ENCODE measurements at regions not wholly inside any gene's neighbourhood (a gene's known extent, or its start where the extent isn't known, plus 50 kb on each side); places are given as distances from the start of the nearest gene placed in this dataset.
"Not testable (repeated sequence)": the region's sequence is repeated elsewhere in the genome, so short reads cannot be mapped to it uniquely, and the experiment has no call there.

DNA sequence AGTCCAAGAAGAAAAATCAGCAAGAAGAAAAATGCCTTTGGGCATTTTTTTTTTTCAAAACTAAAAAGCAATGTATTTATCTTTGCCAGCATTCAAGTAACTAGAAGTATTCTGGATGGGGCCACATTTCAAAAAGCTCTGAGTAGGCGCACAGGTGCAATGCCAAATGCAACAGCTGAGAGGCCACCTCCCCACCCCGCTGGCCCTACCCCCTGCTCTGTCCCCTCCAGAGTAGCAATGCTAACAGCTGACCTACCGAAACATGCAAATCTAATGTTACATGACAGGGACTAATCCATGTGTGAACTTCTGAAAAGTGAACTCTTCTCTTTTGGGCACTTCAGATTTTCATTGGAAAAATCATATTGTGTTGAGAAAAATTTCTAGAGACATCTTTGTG is 153.7 kb upstream of the SLC38A2 start:
- in situ Hi-C loops (cut with HindIII; ENCODE audit: low sequenced_read_pairs): loop anchor here (5.0 kb wide), 1 partner anchor 159 kb away; no protein-coding TSS in a partner anchor

DNA sequence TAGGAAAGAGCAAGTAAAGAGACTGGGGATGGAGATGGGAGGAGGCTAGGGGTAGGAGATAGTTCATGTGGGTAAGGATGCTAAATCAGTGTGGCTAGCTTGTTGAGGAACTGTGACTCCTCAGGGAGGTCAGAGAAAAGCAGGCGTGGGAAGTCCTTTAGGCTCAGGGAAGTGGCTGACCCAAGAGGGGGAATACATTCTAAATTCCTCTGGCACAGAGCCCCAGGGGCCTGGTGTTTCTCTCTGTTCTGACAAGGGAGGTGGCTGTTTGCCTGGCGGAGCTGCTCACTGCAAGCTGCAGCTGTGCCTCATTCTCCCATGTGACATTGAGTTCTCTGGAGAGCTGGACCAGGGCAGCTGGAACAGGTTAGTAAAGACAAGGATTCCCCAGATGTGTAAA is 152.2 kb upstream of the SLC38A2 start:
- in situ Hi-C loops (cut with HindIII; ENCODE audit: low sequenced_read_pairs): loop anchor here (5.0 kb wide), 2 partner anchors 92 to 157 kb away; no protein-coding TSS in a partner anchor

DNA sequence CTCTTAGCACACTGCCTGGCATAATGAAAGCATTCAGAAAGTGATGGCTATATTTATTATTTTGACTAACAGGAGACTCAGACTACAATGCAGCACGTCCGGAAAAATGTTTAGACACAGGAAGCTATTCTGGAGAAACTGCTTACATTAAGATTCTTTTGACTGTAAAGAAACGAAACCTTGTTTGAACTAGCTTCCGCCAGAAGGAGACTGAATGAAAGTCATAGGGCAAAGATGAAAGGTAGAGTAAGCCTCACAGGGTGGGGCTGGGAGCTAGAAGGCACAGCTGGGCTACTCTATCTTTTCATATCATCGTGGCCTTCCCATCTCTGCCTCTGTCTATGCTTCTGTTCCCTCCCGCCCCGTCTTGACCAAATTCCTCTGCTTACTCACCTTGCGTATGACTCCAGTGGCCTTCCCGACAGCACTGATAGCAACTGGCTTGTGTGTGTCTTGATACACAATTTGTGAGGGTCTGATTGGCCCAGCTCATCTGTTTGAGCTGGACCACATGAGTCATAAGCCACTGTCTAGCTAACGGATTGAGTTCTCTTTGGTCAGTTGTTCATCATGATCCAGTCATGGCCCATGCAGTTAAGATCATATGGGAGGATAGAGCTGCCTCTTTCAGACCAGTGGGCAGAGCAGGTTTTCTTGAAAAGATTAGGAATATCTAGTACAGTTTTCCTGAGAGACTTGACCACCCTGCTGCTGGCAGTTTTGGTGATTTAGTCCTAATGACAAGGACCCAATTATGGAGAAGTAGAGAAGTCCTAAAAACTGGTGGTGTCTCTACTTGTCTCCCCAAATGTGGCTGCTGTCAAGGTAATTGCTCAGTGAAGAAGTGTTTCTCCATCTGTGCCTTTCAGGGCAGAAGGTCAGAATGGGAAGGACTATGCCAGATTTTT is 151.5 kb upstream of the SLC38A2 start:
- in situ Hi-C loops (cut with HindIII; ENCODE audit: low sequenced_read_pairs): loop anchor here (5.0 kb wide), 1 partner anchor 92 kb away; no protein-coding TSS in a partner anchor

DNA sequence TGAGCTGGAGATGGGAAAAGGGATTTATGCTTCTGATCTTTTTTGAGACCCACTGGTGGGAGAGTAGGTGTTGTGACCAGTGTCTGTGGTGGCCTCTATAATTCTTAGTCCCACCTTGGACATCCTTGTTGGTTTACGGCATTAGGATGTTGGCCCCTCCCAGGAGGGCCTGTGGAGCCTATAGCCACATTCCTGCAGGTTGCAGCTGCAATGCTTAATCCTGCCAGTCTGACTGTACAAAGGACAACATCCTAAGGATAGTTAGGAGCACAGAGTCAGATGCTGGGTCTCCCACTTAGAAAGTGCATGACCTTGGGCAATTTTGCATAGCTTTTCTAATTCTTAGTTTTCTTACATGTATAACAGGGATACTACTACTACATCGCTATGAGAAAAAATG is 150.9 kb upstream of the SLC38A2 start:
- in situ Hi-C loops (cut with HindIII; ENCODE audit: low sequenced_read_pairs): loop anchor here (5.0 kb wide), 1 partner anchor 91 kb away; no protein-coding TSS in a partner anchor

DNA sequence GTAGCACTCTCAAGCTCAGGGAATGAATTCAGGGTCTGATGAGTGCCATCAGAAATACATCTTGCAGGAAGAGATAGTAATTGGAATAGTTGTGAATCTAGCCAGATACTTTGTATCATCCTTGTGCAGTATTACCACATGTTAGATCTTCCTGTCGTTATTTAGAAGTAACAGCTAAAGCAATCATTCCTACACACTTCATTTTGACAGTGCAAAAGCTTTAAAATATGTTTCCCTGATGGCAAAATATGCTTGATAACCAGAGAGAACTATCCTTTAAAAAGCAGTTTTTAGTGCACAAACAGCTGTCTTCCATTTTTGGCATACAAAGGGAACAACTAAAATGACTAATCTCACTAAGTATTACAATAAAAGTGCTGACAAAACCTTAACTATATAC is 149.5 kb upstream of the SLC38A2 start:
- in situ Hi-C loops (cut with HindIII; ENCODE audit: low sequenced_read_pairs): loop anchor here (5.0 kb wide), 1 partner anchor 90 kb away; no protein-coding TSS in a partner anchor

DNA sequence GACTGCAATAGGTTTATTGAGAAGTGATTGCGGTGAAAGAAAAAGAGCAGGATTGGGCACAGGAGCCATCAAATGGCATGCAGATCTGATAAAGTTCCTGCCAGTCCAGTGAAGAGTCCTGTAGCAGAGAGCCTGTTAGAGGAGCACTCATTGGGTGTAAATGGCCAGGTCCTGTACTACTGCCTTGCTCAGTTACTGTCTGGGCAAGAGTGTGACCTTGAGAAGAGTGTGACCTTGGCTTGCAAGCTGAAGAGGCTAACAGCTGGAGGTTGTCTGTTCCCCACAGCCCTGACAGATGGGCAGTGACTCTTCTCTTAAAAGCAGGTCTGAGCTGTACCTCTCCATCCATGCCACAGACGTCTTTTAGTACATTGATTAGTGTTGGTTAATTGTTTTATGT is 148.6 kb upstream of the SLC38A2 start:
- in situ Hi-C loops (cut with HindIII; ENCODE audit: low sequenced_read_pairs): loop anchor here (5.0 kb wide), 1 partner anchor 89 kb away; no protein-coding TSS in a partner anchor

DNA sequence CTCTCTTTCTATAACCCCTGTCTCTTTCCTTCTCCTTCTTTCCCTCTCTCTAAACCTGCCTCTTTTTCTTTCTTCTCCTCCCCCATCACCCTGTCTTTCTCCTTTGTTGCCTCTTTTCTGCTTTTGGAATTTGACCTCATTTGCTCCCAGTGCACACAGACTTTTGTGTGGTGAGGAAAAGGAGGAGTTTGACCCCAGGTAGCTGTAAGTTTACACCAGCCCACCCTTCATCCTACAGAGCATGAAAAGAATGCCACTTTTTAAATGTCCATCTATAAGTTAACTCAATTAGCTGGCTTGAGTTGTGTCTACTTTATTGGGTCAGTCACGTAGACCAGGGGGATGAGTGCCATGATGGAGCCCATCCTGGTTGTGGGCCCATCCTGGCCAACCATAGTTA is 146.8 kb upstream of the SLC38A2 start:
- in situ Hi-C loops (cut with HindIII; ENCODE audit: low sequenced_read_pairs): no loop called here

DNA sequence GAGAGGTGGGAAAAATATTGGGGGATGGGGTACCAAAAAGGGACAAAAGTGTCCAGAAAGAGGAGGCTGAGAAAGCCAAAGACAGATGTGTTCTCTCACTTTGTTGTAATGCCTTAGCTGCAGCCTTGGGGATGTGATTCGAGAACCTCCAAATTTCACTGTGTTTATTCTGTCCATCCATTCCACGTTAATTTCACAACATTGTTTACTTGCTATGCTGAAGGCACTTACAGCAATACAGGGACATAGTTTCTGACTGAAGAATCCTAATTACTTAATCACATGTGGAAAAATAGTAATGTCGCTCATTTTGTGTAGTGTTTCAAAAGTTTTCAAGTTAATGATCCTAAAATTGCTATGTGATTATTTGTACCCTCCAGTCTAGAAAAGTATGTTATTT is 146.2 kb upstream of the SLC38A2 start:
- in situ Hi-C loops (cut with HindIII; ENCODE audit: low sequenced_read_pairs): no loop called here

DNA sequence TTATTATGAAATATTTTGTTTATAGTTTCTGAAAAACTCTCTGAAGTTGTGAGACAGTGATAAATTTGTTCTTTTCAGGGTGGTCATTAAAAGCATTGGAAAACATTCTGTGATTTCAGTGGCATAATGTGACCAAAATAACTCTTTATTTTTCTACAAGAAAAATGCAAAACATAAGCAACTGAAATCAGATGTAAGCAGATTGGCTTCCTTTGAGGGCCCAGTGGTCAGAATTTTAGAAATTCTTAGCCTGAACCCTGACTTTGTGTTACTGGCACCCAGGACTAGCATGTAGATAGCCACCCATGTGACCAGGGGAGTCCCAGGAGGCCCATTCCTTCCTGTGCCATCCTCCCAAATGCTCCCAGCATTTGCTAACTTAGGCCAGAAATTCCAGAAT is 145.6 kb upstream of the SLC38A2 start:
- in situ Hi-C loops (cut with HindIII; ENCODE audit: low sequenced_read_pairs): no loop called here

DNA sequence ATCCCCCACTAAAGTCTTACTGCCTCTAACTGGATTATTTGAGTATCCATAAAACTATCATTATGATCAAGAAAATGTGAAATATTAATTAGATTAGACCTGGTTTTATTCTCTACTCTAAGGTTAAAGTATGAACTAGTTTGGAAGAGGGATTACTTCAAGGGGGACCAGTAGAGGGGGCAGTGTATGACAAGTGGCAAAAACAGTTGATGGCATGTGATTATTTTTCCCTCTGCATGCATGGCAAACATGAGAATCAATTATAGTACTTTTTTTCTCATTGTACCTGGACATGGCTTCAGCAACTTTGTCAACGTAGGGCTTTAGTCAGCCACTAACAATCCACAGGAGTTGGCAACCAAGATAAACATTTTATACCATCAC is 145.0 kb upstream of the SLC38A2 start:
- in situ Hi-C loops (cut with HindIII; ENCODE audit: low sequenced_read_pairs): no loop called here

DNA sequence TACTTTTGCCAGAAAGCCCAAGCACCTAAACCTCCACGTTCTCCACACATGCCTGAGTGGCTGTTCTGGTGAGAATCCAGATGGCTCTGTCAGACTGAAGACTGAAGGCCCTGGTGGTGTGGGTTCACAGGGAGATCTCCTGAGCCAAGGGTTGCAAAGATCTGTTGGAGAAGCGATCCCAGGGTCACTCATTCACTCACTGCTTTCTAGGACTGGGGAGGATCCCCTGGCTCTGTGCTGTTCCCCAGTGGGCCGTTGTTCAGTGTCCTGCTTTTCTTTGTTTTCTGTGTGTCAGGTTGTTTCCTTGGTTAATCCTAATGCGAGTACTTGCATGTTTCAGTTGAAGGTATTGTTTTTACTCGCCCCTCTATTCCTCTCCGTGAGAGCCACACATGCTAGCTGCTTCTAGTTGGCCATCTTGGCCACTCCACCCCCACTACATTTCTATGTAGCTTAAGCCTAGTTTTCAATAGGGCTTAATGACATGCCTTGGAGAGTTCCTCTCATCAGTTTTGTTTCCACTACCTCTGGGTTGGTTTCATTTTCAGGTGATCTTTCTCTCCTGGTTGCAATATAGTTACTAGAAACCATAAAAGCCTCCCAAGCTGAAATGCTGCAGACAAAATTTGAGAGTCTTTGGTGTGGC is 144.5 kb upstream of the SLC38A2 start:
- in situ Hi-C loops (cut with HindIII; ENCODE audit: low sequenced_read_pairs): no loop called here

DNA sequence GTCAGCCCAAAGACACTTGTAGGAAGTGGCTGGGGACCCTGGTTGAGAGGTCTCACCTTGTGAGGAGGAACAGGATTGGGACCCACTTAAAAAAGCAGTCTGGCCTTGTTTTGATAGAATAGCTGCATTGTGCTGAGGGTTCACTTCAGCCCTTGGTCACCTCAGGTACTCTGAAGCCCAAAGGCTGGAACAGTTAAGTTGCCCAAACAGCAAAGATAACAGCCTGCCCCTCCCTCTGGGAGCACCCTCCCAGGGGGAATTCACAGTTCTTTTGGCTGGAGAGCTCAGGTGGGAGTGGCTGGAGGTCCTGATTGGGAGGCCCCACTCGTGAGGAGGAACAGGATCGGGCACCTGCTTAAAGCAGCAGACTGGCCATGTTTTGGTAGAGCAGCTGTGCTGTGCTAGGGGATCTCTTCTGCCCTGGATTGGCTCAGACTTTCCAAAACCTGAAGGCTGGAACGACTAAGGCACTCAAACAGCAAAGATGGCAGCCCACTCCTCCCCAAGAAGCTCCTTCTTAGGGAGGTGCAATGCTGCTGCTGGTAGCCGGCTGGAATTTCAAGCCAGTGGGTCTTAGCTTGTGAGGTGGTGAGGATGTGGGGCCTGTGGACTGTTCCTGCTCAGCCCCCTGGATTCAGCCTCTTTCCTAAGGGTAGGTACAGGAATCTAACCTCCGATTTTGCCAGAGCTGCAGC is 143.8 kb upstream of the SLC38A2 start:
- in situ Hi-C loops (cut with HindIII; ENCODE audit: low sequenced_read_pairs): no loop called here

DNA sequence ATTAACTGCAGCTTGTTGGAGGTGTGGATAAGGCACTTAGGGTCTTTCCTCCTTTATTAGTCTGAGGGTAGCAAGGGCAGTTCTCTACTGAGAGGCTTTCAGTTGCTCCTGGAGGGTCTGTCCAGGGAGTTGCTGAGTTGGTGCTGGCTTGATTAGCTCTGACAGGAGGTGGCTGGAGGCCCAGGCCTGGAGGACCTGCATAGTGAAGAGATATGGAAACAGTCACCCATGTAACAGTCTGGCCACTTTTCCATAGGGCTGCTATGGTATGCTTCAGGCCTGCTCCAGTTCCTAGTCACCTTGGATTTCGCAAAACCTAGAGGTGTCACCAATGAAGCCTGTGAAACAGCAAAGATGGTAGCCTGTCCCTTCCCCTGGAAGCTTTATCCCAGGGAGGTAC is 143.3 kb upstream of the SLC38A2 start:
- in situ Hi-C loops (cut with HindIII; ENCODE audit: low sequenced_read_pairs): no loop called here

DNA sequence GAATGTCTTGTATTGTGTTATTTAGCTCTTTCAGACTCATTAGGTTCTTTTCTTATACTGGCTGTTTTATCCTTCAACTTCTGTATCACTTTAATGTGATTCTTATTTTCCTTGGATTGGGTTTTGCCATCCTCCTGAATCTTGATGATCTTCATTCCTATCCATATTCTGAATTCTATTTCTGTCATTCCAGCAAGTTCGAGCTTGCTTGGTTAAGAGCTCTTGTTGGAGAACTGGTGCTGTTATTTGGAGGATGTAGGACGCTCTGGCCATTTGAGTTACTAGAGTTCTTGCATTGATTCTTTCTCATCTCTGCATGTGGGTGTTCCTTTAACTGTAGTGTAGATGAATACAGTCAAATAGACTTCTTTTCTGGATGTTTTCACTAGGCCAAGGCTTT is 142.3 kb upstream of the SLC38A2 start:
- in situ Hi-C loops (cut with HindIII; ENCODE audit: low sequenced_read_pairs): no loop called here

DNA sequence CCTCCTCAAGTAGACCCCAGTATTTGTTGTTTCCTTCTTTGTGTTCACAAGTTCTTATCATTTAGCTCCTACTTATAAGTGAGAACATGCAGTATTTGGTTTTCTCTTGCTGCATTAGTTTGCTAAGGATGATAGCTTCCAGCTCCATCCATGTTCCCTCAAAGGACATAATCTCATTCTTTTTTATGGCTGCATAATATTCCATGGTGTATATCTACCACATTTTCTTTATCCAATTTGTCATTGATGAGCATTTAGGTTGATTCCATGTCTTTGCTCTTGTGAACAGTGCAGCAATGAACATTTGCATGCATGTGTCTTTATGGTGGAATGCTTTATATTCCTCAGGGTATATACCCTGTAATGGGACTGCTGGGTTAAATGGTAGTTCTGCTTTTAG is 137.7 kb upstream of the SLC38A2 start:
- in situ Hi-C loops (cut with HindIII; ENCODE audit: low sequenced_read_pairs): not testable (repeated sequence)

DNA sequence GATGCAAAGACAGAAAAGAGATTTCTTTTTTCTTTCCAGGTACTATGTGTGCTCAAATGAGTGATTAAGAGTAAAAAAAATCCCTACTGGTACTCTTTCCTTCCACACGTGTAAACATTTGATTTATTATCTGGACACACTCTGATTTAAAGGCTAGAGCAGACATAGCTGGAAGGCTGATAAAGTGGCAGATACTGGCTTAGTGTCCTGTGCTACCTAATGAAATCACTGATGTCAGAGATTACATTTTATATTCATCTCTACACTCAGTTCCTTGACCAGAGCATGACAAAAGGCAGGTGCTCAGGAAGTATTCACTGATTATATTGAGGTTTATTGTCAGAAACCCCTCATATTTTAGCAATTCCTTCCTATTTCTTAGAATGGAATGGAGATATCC is 136.6 kb upstream of the SLC38A2 start:
- in situ Hi-C loops (cut with HindIII; ENCODE audit: low sequenced_read_pairs): no loop called here

DNA sequence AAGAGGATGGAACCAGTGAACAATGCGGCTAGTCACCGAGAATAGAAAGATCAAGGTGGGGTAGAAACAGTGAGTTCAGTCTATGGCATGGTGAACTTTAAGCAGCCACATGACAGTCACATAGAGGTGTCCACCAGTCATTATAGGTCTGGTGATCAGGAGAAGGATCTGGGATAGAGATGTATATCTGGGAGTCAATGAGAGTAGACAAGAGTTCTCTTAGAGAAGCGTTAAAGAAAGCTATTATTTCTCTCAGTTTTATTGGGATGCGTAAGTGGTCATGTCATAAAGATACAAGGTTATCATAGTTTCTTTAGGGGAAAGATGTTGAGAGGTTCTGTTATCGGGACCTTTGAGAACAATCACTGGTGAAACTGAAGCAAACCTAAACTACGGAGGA is 136.1 kb upstream of the SLC38A2 start:
- in situ Hi-C loops (cut with HindIII; ENCODE audit: low sequenced_read_pairs): no loop called here

DNA sequence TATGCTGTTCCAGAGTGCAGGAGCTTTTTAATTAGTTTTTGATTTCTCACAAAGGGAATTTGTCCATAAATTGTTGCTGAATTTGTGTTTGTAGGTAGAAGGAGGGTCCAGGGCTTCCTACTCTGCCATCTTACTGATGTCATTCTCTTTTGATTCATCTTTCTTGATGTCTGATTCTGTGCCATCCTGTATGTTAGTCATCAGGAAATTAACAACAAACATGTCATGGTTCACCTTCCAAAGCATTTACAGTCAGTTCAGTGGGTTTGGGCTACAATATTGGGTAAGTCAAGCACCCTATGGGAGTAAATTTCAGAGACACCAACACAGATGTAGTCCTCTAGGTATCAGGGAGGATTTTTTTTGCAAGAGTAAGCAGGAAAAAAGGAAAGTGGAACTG is 135.2 kb upstream of the SLC38A2 start:
- in situ Hi-C loops (cut with HindIII; ENCODE audit: low sequenced_read_pairs): no loop called here

DNA sequence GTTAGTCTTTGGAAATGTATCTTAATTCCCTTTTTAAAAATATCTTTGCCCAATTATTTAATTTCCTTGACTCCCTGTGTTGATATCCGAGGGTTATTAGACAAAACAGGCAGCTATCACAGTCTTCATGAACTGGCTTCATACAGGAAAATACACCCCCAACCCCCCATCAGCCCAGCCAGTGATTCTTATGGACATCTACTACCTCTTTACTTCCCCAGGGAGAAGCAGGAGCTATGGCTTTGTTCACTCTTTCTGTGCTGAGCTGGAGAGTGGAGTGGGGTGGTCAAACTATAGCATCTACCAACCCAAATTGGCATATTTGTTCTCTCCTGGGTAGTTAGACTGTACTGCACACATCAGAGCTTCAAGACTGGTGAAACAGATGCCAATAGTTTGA is 134.4 kb upstream of the SLC38A2 start:
- in situ Hi-C loops (cut with HindIII; ENCODE audit: low sequenced_read_pairs): no loop called here

DNA sequence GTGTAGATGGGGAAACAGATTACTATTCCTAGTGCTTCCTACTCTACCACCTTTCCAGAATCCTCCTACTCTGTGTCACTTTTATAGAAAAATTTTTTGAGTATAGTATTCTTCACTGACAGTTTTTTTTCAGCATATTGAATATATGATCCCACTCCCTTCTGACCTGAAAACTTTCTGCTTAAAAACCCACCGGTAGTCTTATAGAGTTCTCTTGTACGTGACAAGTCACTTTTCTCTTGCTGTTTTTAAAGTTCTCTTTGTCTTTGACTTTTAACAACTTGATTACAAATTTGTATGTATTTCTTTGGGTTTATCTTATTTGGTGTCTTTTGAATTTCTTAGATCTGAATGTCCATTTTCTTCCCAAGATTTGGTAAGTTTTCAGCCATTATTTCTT is 133.6 kb upstream of the SLC38A2 start:
- in situ Hi-C loops (cut with HindIII; ENCODE audit: low sequenced_read_pairs): no loop called here

DNA sequence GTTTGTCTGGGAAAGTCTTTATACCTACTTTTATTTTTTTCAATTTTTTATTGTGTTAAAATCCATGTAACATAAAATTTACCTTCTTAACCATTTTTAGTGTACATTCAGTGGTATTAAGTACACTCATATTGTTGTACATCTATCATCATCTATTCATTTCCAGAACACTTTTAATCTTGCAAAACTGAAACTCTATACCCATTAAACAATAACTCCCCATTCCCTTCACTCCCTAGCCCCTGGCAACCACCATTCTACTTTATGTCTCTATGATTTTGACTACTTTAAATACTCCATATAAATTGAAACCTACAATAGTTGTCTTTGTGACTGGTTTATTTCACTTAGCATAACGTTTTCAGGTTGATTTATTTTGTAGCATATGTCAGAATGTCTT is 131.9 kb upstream of the SLC38A2 start:
- in situ Hi-C loops (cut with HindIII; ENCODE audit: low sequenced_read_pairs): no loop called here

Measured in endothelial cell of hepatic sinusoid (primary cell).